Panc1 (cell line): ENCODE measurements at regions not wholly inside any gene's neighbourhood (a gene's known extent, or its start where the extent isn't known, plus 50 kb on each side); places are given as distances from the start of the nearest gene placed in this dataset.

ENCODE experiments used
- ATAC-seq: fragments of 200-7000 bp; cut with Tn5 transposase; 2 replicates; pipeline ENCODE4 v1.9.1; 2020; ENCODE audit warnings: mild to moderate bottlenecking, moderate library complexity
- BruUV-seq: library from RNA; stranded (reverse); fragments of 400-500 nt; replicated peaks from 2 replicates; lab custom pipeline; 2021; lab: Mats Ljungman, UMichigan
- CTCF ChIA-PET: fragments of 300-600 bp; sonication (Branson Sonifier 250); formaldehyde crosslinking; loops from one replicate; lab custom pipeline; 2022; ENCODE audit warnings: antibody characterized with exemption; lab: Charles Lee
- POLR2A ChIA-PET: fragments of 300-600 bp; sonication (Branson Sonifier 250); formaldehyde crosslinking; loops from one replicate; lab custom pipeline; 2022; ENCODE audit warnings: antibody characterized with exemption; lab: Charles Lee
- DNase-seq: peaks from one replicate; pipeline ENCODE4 v3.0.0-alpha.2; 2010; ENCODE audit warnings: low read depth, low spot score
- H3K27ac ChIP-seq: 2 replicates; pipeline ENCODE4 v1.5.1; 2011; ENCODE audit warnings: mild to moderate bottlenecking, low read length, inconsistent platforms
- H3K27me3 ChIP-seq: fragments of 200-500 bp; sonication (Bioruptor generic); 2 replicates; pipeline ENCODE4 v1.6.0; 2014; ENCODE audit warnings: low read length, inconsistent platforms; ENCODE audit not compliant: control insufficient read depth, insufficient read depth
- H3K36me3 ChIP-seq: fragments of 200-500 bp; sonication (Bioruptor generic); 2 replicates; pipeline ENCODE4 v1.5.1; 2014; ENCODE audit warnings: inconsistent platforms, mild to moderate bottlenecking, low read length, moderate library complexity; ENCODE audit not compliant: control insufficient read depth, insufficient read depth
- H3K4me1 ChIP-seq: 2 replicates; pipeline ENCODE4 v1.5.1; 2011; ENCODE audit warnings: inconsistent platforms, mild to moderate bottlenecking, low read length, moderate library complexity; ENCODE audit not compliant: control insufficient read depth, insufficient read depth
- H3K4me3 ChIP-seq, 2 experiments: 2 replicates each; pipeline ENCODE4 v1.5.1; 2011 to 2012; ENCODE audit warnings: low read depth in 2 of 2, low read length in 2 of 2, mild to moderate bottlenecking in 2 of 2, inconsistent platforms in 1 of 2, moderate library complexity in 1 of 2
- H3K9me3 ChIP-seq: fragments of 200-500 bp; sonication (Bioruptor generic); 2 replicates; pipeline ENCODE4 v1.5.1; 2014; ENCODE audit warnings: low read depth, mild to moderate bottlenecking, inconsistent platforms, low read length, moderate library complexity; ENCODE audit not compliant: control insufficient read depth, insufficient read depth
- CTCF ChIP-seq: fragments of 450-650 bp; IDR thresholded peaks from 2 replicates; pipeline ENCODE4 v1.5.1; 2017; ENCODE audit warnings: mild to moderate bottlenecking
- POLR2AphosphoS5 ChIP-seq: IDR thresholded peaks from 2 replicates; pipeline ENCODE4 v1.6.1; 2012; ENCODE audit warnings: mild to moderate bottlenecking, low read depth, low read length, moderate library complexity
- REST ChIP-seq, 2 experiments: IDR thresholded peaks; 2 replicates each; pipeline ENCODE4 v1.6.1; 2011 to 2012; ENCODE audit warnings: low read depth in 2 of 2, control low read depth in 1 of 2, low read length in 1 of 2, mild to moderate bottlenecking in 1 of 2, moderate library complexity in 1 of 2; ENCODE audit not compliant: insufficient read depth in 1 of 2
- SIN3A ChIP-seq: IDR thresholded peaks from 2 replicates; pipeline ENCODE4 v1.6.1; 2012; ENCODE audit warnings: low read depth, mild to moderate bottlenecking, low read length, moderate library complexity, borderline replicate concordance; ENCODE audit not compliant: insufficient read depth
- TCF7L2 ChIP-seq: IDR thresholded peaks from 2 replicates; pipeline ENCODE4 v1.6.1; 2011; ENCODE audit warnings: mild to moderate bottlenecking, low read depth, low read length, inconsistent platforms
- in situ Hi-C: cut with HindIII; loops from 2 replicates; pipeline ENCODE4 v1.10.0; 2016; ENCODE audit warnings: low sequenced_read_pairs, low pct_unique_long_range_greater_than_20kb
- intact Hi-C: fragments of 100-400 bp; cut with micrococcal nuclease; formaldehyde crosslinking; loops from one replicate; pipeline ENCODE4 v1.10.0; 2022; ENCODE audit not compliant: unreplicated experiment

GRCh38 chr4:124803026-124803425, 90.5 kb upstream of the ANKRD50 start:
- POLR2A ChIA-PET = no interaction called here
- DNase-seq (no peak), ATAC-seq (no peak)
- in situ Hi-C loops (no loop called here), intact Hi-C loops (no loop called here)
- Histone ChIP-seq H3K4me1 (no peaks in the 10 kb centered on the region), H3K4me3 (no peak overlapping the region), H3K27me3 (no peaks in the 10 kb centered on the region), H3K36me3 (no peaks in the 10 kb centered on the region), H3K9me3 (no peaks in the 10 kb centered on the region), H3K27ac (no peak overlapping the region)
- CTCF ChIA-PET = no interaction called here
- TF ChIP-seq CTCF = no peak
- TF ChIP-seq SIN3A = no peak
- no peak for TF ChIP-seq REST (IDR thresholded peaks at IDR 0.05; ENCODE audit: insufficient read depth in 1 of 2, low read depth in 2 of 2, low read length in 1 of 2)
- TF ChIP-seq POLR2AphosphoS5 = no peak
- TF ChIP-seq TCF7L2 = no peak
- BruUV-seq = no TSS peak

- Histone ChIP-seq H3K4me3 (no peak overlapping the region), H3K4me1 (no peaks in the 10 kb centered on the region)
- TF ChIP-seq SIN3A (no peak), POLR2AphosphoS5 (no peak), TCF7L2 (no peak), REST (IDR thresholded peaks at IDR 0.05; ENCODE audit: insufficient read depth in 1 of 2, low read depth in 2 of 2, low read length in 1 of 2) (no peak), CTCF (no peak)
Observed at GRCh38 chr4:124797223-124797622, 84.7 kb upstream of the ANKRD50 start.

More at GRCh38 chr4:124797223-124797622, 84.7 kb upstream of the ANKRD50 start:
- intact Hi-C loops (no loop called here), in situ Hi-C loops (no loop called here)
- Histone ChIP-seq H3K27me3 (no peaks in the 10 kb centered on the region), H3K9me3 (no peaks in the 10 kb centered on the region), H3K27ac (no peak overlapping the region), H3K36me3 (no peaks in the 10 kb centered on the region)
- ChIA-PET POLR2A (no interaction called here), CTCF (no interaction called here)
- ATAC-seq = no peak
- DNase-seq = no peak
- BruUV-seq = no TSS peak
